HepG2 (cell line): ENCODE measurements at regions not wholly inside any gene's neighbourhood (a gene's known extent, or its start where the extent isn't known, plus 50 kb on each side); places are given as distances from the start of the nearest gene placed in this dataset.

Experiments used
- ATAC-seq: fragments of 200-7000 bp; cut with Tn5 transposase; 3 replicates; pipeline ENCODE4 v1.9.1; 2020; ENCODE audit warnings: mild to moderate bottlenecking, moderate library complexity
- BruUV-seq: library from RNA; stranded (reverse); fragments of 400-500 nt; replicated peaks from 2 replicates; lab custom pipeline; 2021; lab: Mats Ljungman, UMichigan
- CTCF ChIA-PET: fragments of 300-600 bp; formaldehyde crosslinking; extraction: SDS; loops from one replicate; lab custom pipeline; 2021; ENCODE audit warnings: low total read pairs, inconsistent platforms, low intra/inter-chr PET ratio; lab: Yijun Ruan, JAX
- POLR2A ChIA-PET: fragments of 350-600 bp; sonication (Branson Sonifier 250); formaldehyde crosslinking; loops from one replicate; lab custom pipeline; 2020; ENCODE audit warnings: antibody characterized with exemption, inconsistent platforms; lab: Yijun Ruan, JAX
- DNase-seq: peaks from one replicate; pipeline ENCODE4 v3.0.0-alpha.2; 2015; ENCODE audit warnings: low spot score
- FAIRE-seq: peaks from 3 replicates; lab custom pipeline; 2011; peaks lifted over from hg19 to GRCh38; lab: Jason Lieb, UNC
- H2AFZ ChIP-seq: one replicate; pipeline ENCODE4 v1.6.1; 2011; ENCODE audit warnings: low read length, inconsistent platforms
- H3K27ac ChIP-seq: fragments of 300-600 bp; 3 replicates; pipeline ENCODE4 v1.8.0; 2011; ENCODE audit warnings: mixed run types, mild to moderate bottlenecking, mixed read lengths, low read length, inconsistent platforms; ENCODE audit not compliant: insufficient read depth; ENCODE audit errors: extremely low read length
- H3K27me3 ChIP-seq, 2 experiments: fragments of 200-600 bp in 1 of 2; 2 replicates in 1 of 2; 3 replicates in 1 of 2; pipeline versions ENCODE4 v1.6.0 to v1.8.0; 2011; ENCODE audit warnings: low read length in 2 of 2, mild to moderate bottlenecking in 2 of 2, moderate library complexity in 2 of 2, inconsistent platforms in 1 of 2; ENCODE audit not compliant: insufficient read depth in 2 of 2, control insufficient read depth in 1 of 2
- H3K36me3 ChIP-seq, 2 experiments: fragments of 200-600 bp in 1 of 2; replicated peaks in 1 of 2; 2 replicates in 1 of 2; 3 replicates in 1 of 2; pipeline versions ENCODE4 v1.5.1 to v1.8.0; 2011; ENCODE audit warnings: low read length in 2 of 2, inconsistent platforms in 1 of 2; ENCODE audit not compliant: insufficient read depth in 2 of 2, control insufficient read depth in 1 of 2
- H3K4me1 ChIP-seq: 2 replicates; pipeline ENCODE4 v1.5.1; 2012; ENCODE audit warnings: low read length, inconsistent platforms; ENCODE audit not compliant: insufficient read depth
- H3K4me2 ChIP-seq: 2 replicates; pipeline ENCODE4 v1.6.0; 2011; ENCODE audit warnings: low read depth, low read length, inconsistent platforms
- H3K4me3 ChIP-seq, 3 experiments: fragments of 200-600 bp in 1 of 3; sonication (generic), shearing (Covaris generic) in 1 of 3; replicated peaks in 1 of 3; 2 replicates each; pipeline ENCODE4 v1.5.1; 2011 to 2016; ENCODE audit warnings: low read length in 3 of 3, inconsistent platforms in 2 of 3, low read depth in 2 of 3, mild to moderate bottlenecking in 2 of 3, control low read depth in 1 of 3, mixed read lengths in 1 of 3; ENCODE audit not compliant: insufficient read depth in 1 of 3
- H3K79me2 ChIP-seq: one replicate; pipeline ENCODE4 v1.6.1; 2011; ENCODE audit warnings: low read length, inconsistent platforms; ENCODE audit not compliant: insufficient read depth
- H3K9ac ChIP-seq: 2 replicates; pipeline ENCODE4 v1.6.0; 2011; ENCODE audit warnings: mild to moderate bottlenecking, low read depth, low read length, inconsistent platforms; ENCODE audit not compliant: insufficient read depth
- H3K9me3 ChIP-seq: 2 replicates; pipeline ENCODE4 v1.5.1; 2012; ENCODE audit warnings: mild to moderate bottlenecking, low read length
- H4K20me1 ChIP-seq: 2 replicates; pipeline ENCODE4 v1.6.0; 2011; ENCODE audit warnings: inconsistent platforms, mild to moderate bottlenecking, low read length, moderate library complexity; ENCODE audit not compliant: insufficient read depth
- ELF3 ChIP-seq: IDR thresholded peaks from 2 replicates; pipeline ENCODE4 v1.6.1; 2016; ENCODE audit warnings: missing genetic modification reagents, missing compliant biosample characterization
- HDAC6 ChIP-seq: fragments of 200-600 bp; sonication (generic); IDR thresholded peaks from 2 replicates; pipeline ENCODE4 v1.7.0; 2017; ENCODE audit warnings: mild to moderate bottlenecking, antibody characterized with exemption, low read length, low read depth
- MEIS1 ChIP-seq: sonication (generic); formaldehyde crosslinking; IDR thresholded peaks from 2 replicates; pipeline ENCODE4 v1.9.0; 2021; ENCODE audit warnings: mild to moderate bottlenecking, missing genetic modification reagents, moderate library complexity, borderline replicate concordance
- PAF1 ChIP-seq: IDR thresholded peaks from 2 replicates; pipeline ENCODE4 v1.6.1; 2016; ENCODE audit warnings: missing genetic modification reagents, missing compliant biosample characterization
- TAF1 ChIP-seq: sonication (generic); formaldehyde crosslinking; IDR thresholded peaks from 2 replicates; pipeline ENCODE4 v1.4.0; 2020; ENCODE audit warnings: missing genetic modification reagents
- U2AF1 ChIP-seq: fragments of 200-400 bp; formaldehyde crosslinking; optimal IDR thresholded peaks from 2 replicates; pipeline ENCODE3; 2017; ENCODE audit warnings: mild to moderate bottlenecking, low read depth, low read length
- ZFP82 ChIP-seq: sonication (generic); formaldehyde crosslinking; IDR thresholded peaks from 2 replicates; pipeline ENCODE4 v1.5.1; 2020; ENCODE audit warnings: mild to moderate bottlenecking, missing genetic modification reagents, borderline replicate concordance
- ZNF18 ChIP-seq: sonication (generic); formaldehyde crosslinking; IDR thresholded peaks from 2 replicates; pipeline ENCODE4 v1.8.0; 2022; ENCODE audit warnings: mild to moderate bottlenecking, missing genetic modification reagents; ENCODE audit not compliant: insufficient replicate concordance
- ZNF281 ChIP-seq: sonication (generic); formaldehyde crosslinking; IDR thresholded peaks from 2 replicates; pipeline ENCODE4 v1.4.0; 2020; ENCODE audit warnings: missing genetic modification reagents, borderline replicate concordance
- ZNF343 ChIP-seq: sonication (generic); formaldehyde crosslinking; IDR thresholded peaks from 2 replicates; pipeline ENCODE4 v1.4.0; 2020; ENCODE audit warnings: mild to moderate bottlenecking, missing genetic modification reagents
- ZNF614 ChIP-seq: IDR thresholded peaks from 2 replicates; pipeline ENCODE4 v1.6.1; 2018; ENCODE audit warnings: missing biosample characterization, missing genetic modification reagents, inconsistent platforms, borderline replicate concordance
- ZSCAN29 ChIP-seq: sonication (generic); formaldehyde crosslinking; conservative IDR thresholded peaks from 2 replicates; pipeline ENCODE4 v1.4.0; 2020; ENCODE audit warnings: mild to moderate bottlenecking, missing genetic modification reagents
- whole genome bisulfite sequencing: methylation state at CpG from one replicate; pipeline ENCODE4 v1.1.6; 2017; ENCODE audit warnings: low lambda C conversion rate; 5-methylcytosine and 5-hydroxymethylcytosine counted together
- in situ Hi-C: cut with HindIII; loops from 2 replicates; pipeline ENCODE4 v1.10.0; 2017; ENCODE audit warnings: low pct_unique_long_range_greater_than_20kb; ENCODE audit not compliant: extremely low pct_ligation_motif_present
- intact Hi-C: fragments of 100-400 bp; cut with micrococcal nuclease; formaldehyde crosslinking; loops from one replicate; pipeline ENCODE4 v1.10.0; 2022; ENCODE audit not compliant: unreplicated experiment

- BruUV-seq = no TSS peak
- ATAC-seq (no peak), FAIRE-seq (no peak), DNase-seq (no peak)
- Histone ChIP-seq H3K4me1 (no peaks in the 10 kb centered on the region), H3K27me3 (no peaks in the 10 kb centered on the region; a peak in 1 of 5 replicates), H3K4me3 (no peak overlapping the region), H3K9ac (no peak overlapping the region), H4K20me1 (no peaks in the 10 kb centered on the region), H3K79me2 (no peaks in the 10 kb centered on the region), H2AFZ (no peak overlapping the region), H3K27ac (no peak overlapping the region), H3K4me2 (no peak overlapping the region), H3K36me3 (no peaks in the 10 kb centered on the region), H3K9me3 (no peaks in the 10 kb centered on the region)
- in situ Hi-C loops = no loop called here
- ChIA-PET POLR2A (no interaction called here), CTCF (no interaction called here)
- intact Hi-C loops = no loop called here
- WGBS = 0% methylated on average over 4 of the region's 11 CpGs
- no peak for TF ChIP-seq ZSCAN29 (CRISPR knock-in tag)
These were observed 297.8 kb upstream of the IRX2 start for GRCh38 chr5:3049261-3049660.

- FAIRE-seq = no peak
- intact Hi-C loops = no loop called here
- Histone ChIP-seq H3K27ac (no peak overlapping the region), H2AFZ (no peak overlapping the region), H3K4me2 (no peak overlapping the region), H3K27me3 (no peaks in the 10 kb centered on the region), H3K9ac (no peak overlapping the region), H3K4me1 (no peaks in the 10 kb centered on the region), H4K20me1 (no peaks in the 10 kb centered on the region), H3K79me2 (no peaks in the 10 kb centered on the region), H3K4me3 (no peak overlapping the region), H3K36me3 (no peaks in the 10 kb centered on the region), H3K9me3 (no peaks in the 10 kb centered on the region)
- in situ Hi-C loops = no loop called here
- POLR2A ChIA-PET = no interaction called here
- no peak for DNase-seq
- no peak for ATAC-seq
- no TSS peak for BruUV-seq
- 29% methylated on average over 1 of the region's 8 CpGs for WGBS
- CTCF ChIA-PET = no interaction called here
- TF ChIP-seq ZNF614 = no peak
- no peak for TF ChIP-seq ZFP82
- TF ChIP-seq MEIS1 = no peak
- no peak for TF ChIP-seq ZNF281 (CRISPR knock-in tag)
- no peak for TF ChIP-seq U2AF1
- TF ChIP-seq PAF1 (CRISPR knock-in tag) = no peak
- TF ChIP-seq ZNF18 (CRISPR knock-in tag) = no peak
- TF ChIP-seq TAF1 (CRISPR knock-in tag) = no peak
- no peak for TF ChIP-seq ZNF343 (CRISPR knock-in tag)
- TF ChIP-seq ELF3 (CRISPR knock-in tag) = no peak
- TF ChIP-seq HDAC6 = no peak
These were observed 295.8 kb upstream of the IRX2 start for GRCh38 chr5:3047212-3047774.
